ENCODE measurements at regions not wholly inside any gene's neighbourhood (a gene's known extent, or its start where the extent isn't known, plus 50 kb on each side); places are given as distances from the start of the nearest gene placed in this dataset.

GRCh38 chr12:111310076-111310870 lies 58.6 kb downstream of the PHETA1 start:
- DNase-seq, result no peak

- DNase-seq, result no peak
Measured at GRCh38 chr12:111309584-111309983, 59.3 kb downstream of the PHETA1 start.

GRCh38 chr12:111308473-111308872 lies 60.4 kb downstream of the PHETA1 start:
- DNase-seq, result no peak

DNA sequence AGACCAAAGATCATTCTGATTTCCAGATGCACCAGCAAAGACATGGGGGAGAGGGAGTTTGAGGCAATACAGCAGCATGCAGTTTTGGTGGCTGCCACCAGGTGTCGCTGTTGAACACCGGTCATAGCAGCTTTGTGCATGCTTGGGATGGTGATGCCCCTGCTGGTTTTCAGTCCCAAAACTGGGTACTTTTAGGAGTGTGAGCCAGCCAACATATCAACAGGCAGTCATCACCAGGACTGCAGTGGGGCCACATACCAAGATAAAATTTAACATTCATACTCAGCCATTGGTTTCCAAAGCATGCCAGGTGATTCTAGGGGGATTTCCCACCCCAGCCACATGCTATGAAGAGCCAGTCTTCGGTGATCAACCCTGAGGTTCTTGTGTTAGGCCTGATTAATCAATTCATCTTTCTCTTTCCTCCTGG lies 64.2 kb downstream of the PHETA1 start:
- no peak for DNase-seq

- no peak for DNase-seq
Measured at GRCh38 chr12:111303531-111303930, 65.4 kb downstream of the PHETA1 start.

DNA sequence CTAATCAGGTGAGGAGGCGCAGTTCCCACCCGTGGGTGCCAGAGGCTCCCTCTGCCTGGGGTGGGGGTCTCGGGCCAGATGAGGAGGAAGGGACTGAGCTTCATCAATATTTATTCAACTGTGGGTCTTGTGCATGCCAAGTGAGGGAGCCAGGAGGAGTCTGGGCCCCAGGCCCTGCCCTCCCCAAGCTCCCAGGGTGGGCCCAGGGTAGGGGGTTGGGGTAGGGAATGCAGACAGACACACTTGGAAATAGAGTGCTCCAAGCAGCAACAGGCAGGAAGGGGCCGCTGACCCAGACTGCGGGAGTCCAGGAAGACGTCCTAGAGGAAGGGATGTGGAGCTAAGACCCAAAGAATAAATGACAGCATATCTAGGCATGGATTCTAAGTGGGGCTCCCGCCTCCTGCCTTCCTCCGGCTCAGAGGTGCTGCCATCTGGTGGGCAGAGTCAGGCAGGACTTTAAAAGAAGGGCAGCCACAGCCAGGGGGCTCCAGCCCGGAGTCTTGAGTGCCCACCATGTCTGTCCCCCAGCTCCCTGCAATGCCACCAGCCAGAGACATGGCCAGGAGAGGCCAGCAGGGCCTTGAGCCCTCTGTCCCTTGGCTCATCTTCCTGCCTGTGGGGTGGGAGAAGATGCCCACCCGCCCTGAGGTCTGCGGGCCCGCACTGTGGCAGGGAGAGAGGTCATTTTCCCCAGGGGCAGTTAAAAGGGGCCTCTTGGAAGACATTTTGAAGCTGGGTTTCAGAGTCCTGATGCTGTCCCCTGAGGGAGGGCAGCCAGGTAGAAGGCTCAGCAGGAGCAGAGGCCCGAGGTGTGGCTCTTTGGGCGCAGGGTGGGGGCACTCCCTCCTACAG lies 70.1 kb downstream of the PHETA1 start:
- peak; percentile 13 for DNase-seq

DNA sequence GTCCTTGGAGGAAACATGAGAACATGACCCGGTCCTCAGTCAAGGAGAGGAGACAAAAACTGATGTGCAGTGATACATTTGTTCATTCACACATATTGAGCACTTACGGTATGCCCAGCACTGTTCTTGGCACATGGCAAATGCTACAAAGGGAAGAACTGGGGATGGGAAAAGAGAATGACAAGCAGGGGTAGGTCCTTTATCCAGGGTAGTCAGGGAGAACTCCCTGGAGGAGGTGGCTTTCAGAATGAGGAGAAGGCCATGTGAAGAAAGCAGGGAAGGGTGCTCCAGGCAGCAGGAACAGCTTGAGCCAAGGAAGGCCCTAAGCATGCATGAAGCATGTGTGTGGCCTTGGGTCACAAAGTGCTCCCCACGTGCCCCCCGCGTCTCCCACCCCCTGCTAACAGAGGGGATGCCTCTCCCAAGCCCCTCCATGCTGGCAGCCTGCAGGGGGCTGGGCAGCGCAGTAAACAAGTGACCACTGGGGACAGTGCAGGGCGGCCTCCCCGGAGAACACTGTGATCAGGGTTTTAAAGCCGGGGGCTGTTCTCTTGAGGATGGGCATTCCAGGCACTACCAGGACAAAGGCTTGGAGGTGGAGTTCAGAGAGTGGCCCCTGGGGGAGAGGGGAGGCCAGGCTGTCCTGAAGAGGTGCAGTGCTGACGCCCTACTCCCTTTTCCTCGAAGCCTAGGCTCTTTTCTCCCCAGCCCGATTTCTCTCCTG lies 71.0 kb downstream of the PHETA1 start:
- DNase-seq, result no peak

DNA sequence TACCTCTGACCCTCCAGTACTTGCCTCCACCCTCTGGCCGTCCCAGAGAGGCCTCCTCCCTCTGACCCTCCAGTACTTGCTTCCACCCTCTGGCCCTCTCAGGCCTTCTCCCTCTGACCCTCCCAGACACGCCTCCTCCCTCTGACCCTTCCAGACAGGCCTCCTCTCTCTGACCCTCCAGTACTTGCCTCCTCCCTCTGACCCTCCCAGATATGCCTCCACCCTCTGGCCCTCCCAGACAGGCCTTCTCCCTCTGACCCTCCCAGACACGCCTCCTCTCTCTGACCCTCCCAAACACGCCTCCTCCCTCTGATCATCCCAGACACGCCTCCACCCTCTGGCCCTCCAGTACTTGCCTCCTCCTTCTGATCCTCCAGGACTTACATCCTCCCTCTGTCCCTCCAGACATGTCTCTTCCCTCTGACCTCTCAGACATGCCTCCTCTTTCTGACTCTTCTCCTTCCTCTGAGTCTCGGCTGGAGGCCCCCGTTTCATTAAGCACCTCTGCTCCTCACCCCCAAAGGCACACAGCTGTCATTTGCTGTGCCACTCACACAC lies 71.9 kb downstream of the PHETA1 start:
- no peak for DNase-seq

GRCh38 chr12:111295176-111295575 lies 73.7 kb downstream of the PHETA1 start:
- DNase-seq, result no peak

DNA sequence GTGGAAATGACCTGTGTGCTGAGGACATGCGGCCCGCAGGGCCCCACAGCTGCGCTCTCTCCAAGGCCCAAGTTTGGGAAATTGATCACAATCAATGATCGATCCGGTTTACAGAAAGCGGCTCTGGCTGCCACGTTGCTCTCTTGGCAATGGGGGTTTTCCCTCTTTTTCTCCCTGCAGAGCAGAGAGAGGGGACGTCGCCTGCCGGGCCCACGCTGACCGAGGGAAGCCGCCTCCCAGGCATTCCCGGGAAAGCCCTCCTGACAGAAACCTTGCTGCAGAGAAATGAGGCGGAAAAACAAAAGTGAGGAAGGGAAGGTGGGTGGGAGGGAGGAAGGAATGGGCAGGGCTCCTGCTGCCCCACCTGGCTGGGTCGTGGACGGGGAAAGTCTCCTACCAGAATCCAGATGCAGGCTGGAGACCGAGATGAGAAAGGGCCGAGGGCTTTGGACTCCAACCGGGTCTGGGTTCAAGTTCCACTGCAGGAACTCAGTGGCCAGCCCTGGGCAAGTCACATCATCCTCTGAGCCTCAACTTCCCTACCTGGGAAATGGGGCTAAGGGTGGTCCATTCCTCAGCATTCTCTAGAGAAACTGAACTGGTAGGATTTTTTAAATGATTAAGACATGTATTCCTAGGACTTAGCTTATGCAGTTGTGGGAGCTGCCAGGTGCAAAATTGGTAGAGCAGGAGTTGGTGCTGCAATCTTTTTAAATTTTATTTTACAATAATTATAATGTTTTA lies 75.5 kb downstream of the PHETA1 start:
- DNase-seq, result no peak

- DNase-seq, result no peak
Measured at GRCh38 chr12:111291357-111291756, 77.5 kb downstream of the PHETA1 start.

DNA sequence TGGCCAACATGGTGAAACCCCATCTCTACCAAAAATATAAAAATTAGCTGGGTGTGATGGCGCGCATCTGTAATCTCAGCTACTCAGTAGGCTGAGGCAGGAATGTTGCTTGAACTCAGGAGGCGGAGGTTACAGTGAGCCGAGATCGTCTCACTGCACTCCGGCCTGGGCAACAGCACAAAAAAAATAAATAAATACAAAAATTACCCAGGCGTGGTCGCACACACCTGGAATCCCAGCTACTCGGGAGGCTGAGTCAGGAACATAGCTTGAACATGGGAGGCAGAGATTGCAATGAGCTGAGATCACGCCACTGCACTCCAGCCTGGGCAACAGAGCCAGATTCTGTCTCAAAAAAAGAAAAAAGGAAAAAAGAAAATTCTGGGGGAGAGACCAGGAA lies 80.1 kb downstream of the PHETA1 start:
- no peak for DNase-seq

GRCh38 chr12:111287125-111287900 lies 81.6 kb downstream of the PHETA1 start:
- no peak for DNase-seq

DNA sequence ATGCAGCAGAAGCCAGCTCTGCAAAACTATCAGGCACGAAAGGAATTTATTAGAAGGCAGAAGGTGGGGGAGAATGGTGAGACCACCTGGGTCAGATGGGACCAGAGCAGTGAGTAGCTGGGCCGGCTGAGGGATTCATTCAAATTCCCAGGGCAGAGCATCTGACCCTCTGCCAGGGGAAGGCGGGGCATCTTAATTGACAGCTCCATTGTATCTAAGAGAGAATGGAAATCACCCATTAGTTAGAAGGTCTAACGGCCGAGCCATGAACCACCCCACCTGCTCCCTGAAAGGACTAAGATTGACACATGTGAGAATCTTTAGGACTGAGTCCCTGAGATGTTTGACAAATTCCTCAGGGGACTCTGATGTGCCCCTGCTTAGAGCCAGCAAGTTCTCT lies 83.7 kb downstream of the PHETA1 start:
- DNase-seq, result no peak

DNA sequence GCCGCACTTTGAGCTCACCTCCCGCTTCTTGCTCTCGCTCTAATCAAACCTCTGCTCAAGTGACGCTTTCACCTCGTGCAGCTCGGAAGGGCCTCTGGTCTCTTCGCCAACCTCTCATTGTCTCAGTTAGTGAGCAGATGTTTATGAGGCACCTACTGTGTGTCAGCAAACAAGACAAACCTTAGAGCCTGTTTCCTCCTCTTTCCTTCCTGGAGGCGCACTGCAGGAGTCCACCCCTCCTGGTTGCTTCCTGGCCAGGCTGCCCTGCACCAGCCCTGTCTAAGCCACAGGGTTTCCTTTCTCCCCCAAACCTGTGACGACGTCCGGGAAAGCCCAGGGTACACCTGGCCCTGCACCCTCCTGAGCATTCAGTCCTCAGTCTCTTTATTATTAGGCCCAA lies 84.2 kb downstream of the PHETA1 start:
- DNase-seq, result no peak

- DNase-seq, result no peak
Measured at GRCh38 chr12:111283966-111284365, 84.9 kb downstream of the PHETA1 start.

GRCh38 chr12:111283521-111283920 lies 85.4 kb downstream of the PHETA1 start:
- DNase-seq, result no peak

- no peak for DNase-seq
Measured at GRCh38 chr12:111277570-111277969, 91.3 kb downstream of the PHETA1 start.

GRCh38 chr12:111276146-111276545 lies 92.7 kb downstream of the PHETA1 start:
- no peak for DNase-seq

DNA sequence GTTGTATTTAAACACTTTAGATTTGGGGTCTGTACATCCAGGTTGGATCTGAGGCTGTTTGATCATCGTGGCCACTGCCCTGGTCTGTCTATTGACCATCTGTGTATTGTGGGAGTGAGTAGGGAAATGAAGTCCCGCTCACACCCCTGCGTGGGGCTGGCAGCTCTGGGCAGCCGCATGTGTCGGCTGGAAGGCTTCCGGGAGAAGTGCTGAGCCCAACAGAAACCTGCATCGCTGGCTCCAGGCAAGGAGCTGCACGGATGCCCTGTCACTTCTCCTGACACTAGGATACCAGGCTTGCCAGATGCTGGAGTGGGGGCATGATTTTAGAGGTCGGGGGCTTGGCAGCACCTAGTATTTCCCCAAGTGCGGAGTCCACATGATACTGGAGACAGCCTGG lies 93.6 kb downstream of the PHETA1 start:
- no peak for DNase-seq

DNA sequence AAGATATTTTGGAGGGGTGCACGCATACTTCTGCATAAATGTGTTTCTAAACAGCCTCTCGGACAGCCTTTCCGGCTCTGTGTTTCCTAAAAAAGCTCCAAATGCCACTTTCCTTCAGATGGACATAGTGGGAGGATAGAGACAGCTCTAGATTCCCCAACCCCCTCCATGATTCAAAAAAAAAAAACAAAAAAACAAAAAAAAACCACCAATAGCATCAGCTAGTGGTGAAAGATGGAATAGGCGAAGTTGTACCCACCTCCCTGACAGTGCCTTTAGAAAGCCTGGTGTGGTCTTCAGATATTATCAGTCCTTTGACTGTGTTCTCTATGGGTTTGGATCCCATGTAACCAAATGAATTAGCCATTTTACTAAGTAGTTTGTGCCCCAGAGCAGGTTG lies 94.1 kb downstream of the PHETA1 start:
- DNase-seq, result no peak
